Mesodermal cell (in vitro differentiated cells): ENCODE measurements at regions not wholly inside any gene's neighbourhood (a gene's known extent, or its start where the extent isn't known, plus 50 kb on each side); places are given as distances from the start of the nearest gene placed in this dataset.

Source experiments
- H3K27ac ChIP-seq: 2 replicates; pipeline ENCODE4 v1.7.0; 2013; ENCODE audit warnings: mild to moderate bottlenecking, low read depth, low read length, moderate library complexity; ENCODE audit not compliant: severe bottlenecking
- H3K36me3 ChIP-seq: 2 replicates; pipeline ENCODE4 v1.7.1; 2013; ENCODE audit warnings: mild to moderate bottlenecking, low read length, moderate library complexity; ENCODE audit not compliant: control insufficient read depth, insufficient read depth
- H3K4me1 ChIP-seq: one replicate; pipeline ENCODE4 v1.7.1; 2013; ENCODE audit warnings: mild to moderate bottlenecking, low read length; ENCODE audit not compliant: insufficient read depth, control insufficient read depth, poor library complexity, severe bottlenecking
- H3K4me3 ChIP-seq: 2 replicates; pipeline ENCODE4 v1.7.0; 2013; ENCODE audit warnings: low read length, control low read depth, mild to moderate bottlenecking; ENCODE audit not compliant: insufficient read depth, poor library complexity, severe bottlenecking; ENCODE audit errors: extremely low read depth
- H3K9me3 ChIP-seq: 2 replicates; pipeline ENCODE4 v1.7.1; 2013; ENCODE audit warnings: mild to moderate bottlenecking, low read length, moderate library complexity; ENCODE audit not compliant: control insufficient read depth
- WGBS, 2 experiments: methylation state at CpG; one replicate each; pipeline ENCODE4 v1.1.5; 2013; ENCODE audit warnings: missing lambda C conversion rate in 2 of 2; ENCODE audit not compliant: insufficient coverage in 2 of 2; 5-methylcytosine and 5-hydroxymethylcytosine counted together

DNA sequence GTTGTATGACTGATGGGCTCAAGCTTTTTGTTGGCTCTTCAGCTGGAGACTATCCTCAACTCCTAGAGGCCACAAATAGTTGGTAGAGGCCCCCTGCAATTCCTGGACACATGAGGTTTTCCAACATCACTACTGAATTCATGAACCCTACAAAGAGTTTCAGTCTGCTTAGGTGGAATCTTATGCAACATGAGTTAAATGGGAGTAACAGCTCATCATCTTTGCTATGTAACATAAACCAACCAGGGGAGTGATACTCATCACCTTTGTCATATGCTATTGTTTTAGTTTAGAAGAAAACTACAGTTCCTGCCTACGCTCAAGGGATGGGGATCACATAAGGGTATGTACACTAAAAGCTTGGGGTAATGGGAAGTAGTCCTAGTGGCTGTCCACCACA lies 729.4 kb downstream of the SORCS1 start:
- no peaks in the 10 kb centered on the region for H3K4me1 ChIP-seq
- H3K4me3 ChIP-seq = no peak overlapping the region
- no CpG with 5 or more reads among the region's 1 CpG for WGBS, 2 experiments
- no peak overlapping the region for H3K27ac ChIP-seq
- H3K36me3 ChIP-seq = no peaks in the 10 kb centered on the region
- no peaks in the 10 kb centered on the region for H3K9me3 ChIP-seq

DNA sequence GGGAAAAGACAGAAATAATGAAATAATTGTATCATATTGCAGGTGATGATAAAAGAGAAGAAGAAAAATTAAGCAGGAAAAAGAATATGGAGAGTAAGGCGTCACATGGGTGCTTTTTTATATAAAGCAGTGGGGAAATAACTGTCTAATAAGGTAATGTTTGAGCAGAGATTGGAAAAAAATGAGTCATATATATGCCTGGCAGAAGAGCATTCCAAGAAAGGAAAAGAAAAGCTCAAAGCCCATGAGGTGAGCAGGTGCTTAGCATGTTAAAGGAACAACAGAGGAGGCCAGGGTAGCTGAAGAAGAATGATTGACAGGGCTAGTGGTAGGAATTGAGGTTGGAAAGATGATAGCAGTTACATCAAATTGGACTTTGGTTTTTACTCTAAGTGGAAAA lies 739.5 kb downstream of the SORCS1 start:
- no peak overlapping the region for H3K4me3 ChIP-seq
- H3K27ac ChIP-seq = no peak overlapping the region
- no peaks in the 10 kb centered on the region for H3K9me3 ChIP-seq
- WGBS, 2 experiments = 71 to 91% methylated on average over 1 of the region's 1 CpG
- no peaks in the 10 kb centered on the region for H3K36me3 ChIP-seq
- H3K4me1 ChIP-seq = no peaks in the 10 kb centered on the region

DNA sequence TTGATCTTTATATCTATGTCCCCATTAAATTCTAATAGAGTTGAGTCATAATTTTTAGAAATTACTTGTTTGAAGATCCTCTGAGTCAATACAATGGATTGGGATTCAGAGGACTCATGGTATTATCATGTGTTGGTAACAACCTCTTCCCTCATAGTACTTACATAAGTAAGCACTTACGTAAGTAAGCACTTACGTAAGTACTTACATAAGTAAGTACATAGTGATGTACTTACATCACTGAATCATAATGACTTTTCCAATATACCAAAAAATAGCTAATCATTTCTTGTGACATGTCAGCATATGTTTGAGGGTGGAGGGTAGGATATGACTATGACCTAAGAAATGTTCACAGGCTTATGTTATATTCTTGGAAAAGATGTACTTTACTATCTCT lies 740.5 kb downstream of the SORCS1 start:
- Histone ChIP-seq H3K36me3 (no peaks in the 10 kb centered on the region), H3K4me1 (no peaks in the 10 kb centered on the region), H3K27ac (no peak overlapping the region), H3K4me3 (no peak overlapping the region), H3K9me3 (no peaks in the 10 kb centered on the region)
- no CpG with 5 or more reads among the region's 2 CpGs for WGBS, 2 experiments

DNA sequence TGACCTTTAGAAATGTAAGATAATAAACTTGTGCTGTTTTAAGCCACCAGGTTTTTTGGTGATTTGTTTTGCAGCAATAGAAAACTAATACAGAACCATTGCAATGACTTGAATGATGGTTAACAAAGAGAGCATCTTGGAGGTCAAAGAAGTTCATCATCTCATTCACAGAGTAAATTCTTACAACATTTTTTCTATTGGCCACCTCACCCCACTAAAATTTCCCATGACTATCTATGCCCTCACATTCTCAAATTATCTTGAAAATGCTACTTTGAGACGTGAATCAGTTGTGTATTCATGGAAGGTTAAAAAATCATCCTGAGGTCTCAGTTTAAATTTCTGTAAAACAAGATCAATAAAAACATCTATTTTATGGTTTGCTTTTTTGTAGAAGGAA lies 754.2 kb downstream of the SORCS1 start:
- Histone ChIP-seq H3K4me3 (no peak overlapping the region), H3K36me3 (no peaks in the 10 kb centered on the region), H3K9me3 (no peaks in the 10 kb centered on the region), H3K4me1 (no peaks in the 10 kb centered on the region), H3K27ac (no peak overlapping the region)
- no CpG with 5 or more reads among the region's 1 CpG for WGBS, 2 experiments

DNA sequence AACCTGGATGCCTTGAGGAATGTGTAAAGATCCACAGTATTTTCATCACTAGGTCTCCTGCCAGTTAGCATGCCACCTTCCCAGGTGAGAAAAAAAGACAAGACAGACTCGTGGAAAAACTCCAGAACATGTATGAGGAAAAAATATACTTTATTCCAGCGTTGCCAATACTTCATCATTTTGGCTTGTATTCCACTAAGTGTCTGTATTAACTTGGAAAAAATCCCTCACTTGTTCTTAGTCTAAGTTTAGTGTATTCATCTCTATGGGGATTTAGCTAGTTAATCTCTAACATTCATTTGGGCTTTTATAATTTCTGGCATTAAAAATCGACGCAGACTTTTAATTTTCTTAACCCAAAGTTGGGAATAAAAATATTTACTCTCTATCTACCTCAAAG lies 759.4 kb downstream of the SORCS1 start:
- no CpG with 5 or more reads among the region's 4 CpGs for WGBS, 2 experiments
- H3K27ac ChIP-seq = no peak overlapping the region
- H3K4me3 ChIP-seq = no peak overlapping the region
- no peaks in the 10 kb centered on the region for H3K9me3 ChIP-seq
- H3K4me1 ChIP-seq = no peaks in the 10 kb centered on the region
- H3K36me3 ChIP-seq = no peaks in the 10 kb centered on the region

DNA sequence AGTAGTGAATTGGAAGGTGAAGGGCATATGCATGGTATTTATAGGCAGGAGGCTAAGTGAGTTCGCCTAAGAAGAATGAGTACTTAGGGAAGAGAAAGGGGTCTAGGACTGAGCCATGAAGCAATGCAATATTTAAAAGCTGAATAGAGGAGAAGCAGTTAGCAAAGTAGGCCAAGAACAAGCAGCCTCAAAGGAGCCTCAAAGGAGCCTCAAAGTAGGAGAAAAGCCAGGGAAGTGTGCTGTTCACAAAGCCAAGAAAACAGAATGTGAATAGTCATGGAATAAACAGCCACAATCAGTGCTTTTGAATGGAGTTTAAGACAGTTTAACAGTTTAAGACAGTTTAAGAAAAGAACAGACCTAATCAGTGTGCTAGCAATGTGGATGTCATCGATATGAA lies 762.0 kb downstream of the SORCS1 start:
- Histone ChIP-seq H3K36me3 (no peaks in the 10 kb centered on the region), H3K4me1 (no peaks in the 10 kb centered on the region), H3K9me3 (no peaks in the 10 kb centered on the region), H3K27ac (no peak overlapping the region), H3K4me3 (no peak overlapping the region)
- 85 to 90% methylated on average over 2 of the region's 2 CpGs for WGBS, 2 experiments

DNA sequence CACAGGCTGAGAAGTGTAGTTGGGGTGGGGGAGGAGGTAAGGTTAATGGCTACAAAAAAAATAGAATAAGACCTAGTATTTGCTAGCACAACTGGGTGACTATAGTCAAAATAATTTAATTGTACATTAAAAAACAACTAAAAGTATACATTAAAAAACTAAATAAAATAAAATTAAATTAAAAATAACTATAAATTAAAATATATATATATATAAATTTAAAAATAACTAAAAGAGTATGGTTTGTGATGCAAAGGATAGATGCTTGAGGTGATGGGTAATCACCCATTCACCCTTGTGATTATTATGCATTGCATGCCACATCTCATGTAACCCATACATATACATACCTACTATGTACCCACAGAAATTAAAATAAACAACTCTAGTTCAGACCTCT lies 762.5 kb downstream of the SORCS1 start:
- no peaks in the 10 kb centered on the region for H3K36me3 ChIP-seq
- H3K9me3 ChIP-seq = no peaks in the 10 kb centered on the region
- H3K4me1 ChIP-seq = no peaks in the 10 kb centered on the region
- H3K27ac ChIP-seq = no peak overlapping the region
- no peak overlapping the region for H3K4me3 ChIP-seq

DNA sequence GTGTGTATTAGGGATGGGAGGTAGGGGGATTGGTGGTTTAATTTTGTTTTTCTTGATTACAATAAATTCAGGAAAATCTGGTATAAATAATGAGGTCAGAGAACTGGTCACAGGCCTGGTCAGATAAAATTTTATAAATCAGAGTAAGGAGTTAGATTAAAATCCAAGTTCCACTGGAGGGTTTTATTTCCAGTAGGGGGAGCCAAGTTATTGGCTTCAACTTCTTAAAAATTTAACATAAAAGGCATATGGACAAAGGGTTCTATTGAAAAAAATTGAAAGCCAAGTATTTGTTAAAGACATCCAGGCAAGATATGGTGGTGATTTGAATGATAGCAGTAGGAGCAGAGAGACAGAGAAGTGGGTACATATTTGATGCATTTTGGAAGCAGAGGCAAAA lies 763.3 kb downstream of the SORCS1 start:
- Histone ChIP-seq H3K36me3 (no peaks in the 10 kb centered on the region), H3K4me3 (no peak overlapping the region), H3K27ac (no peak overlapping the region), H3K9me3 (no peaks in the 10 kb centered on the region), H3K4me1 (no peaks in the 10 kb centered on the region)

DNA sequence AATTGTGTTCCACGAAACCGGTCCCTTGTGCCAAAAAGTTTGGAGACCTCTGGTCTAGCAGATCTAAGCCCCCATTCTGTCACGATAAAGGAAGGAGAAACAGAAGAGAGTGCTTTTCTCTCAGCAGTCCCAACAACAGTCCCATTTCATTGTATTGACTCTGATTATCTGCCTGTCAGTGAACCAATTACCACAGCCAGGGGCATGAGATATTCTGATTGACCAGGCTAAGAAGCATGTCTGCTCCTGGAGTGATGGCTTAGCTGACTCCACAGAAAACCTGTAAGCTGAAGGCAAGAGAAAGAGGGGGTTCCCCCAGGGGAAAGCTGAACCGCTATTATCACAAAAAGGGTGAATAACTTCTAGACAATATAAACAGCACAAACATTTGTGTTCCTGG lies 765.4 kb downstream of the SORCS1 start:
- H3K4me3 ChIP-seq = no peak overlapping the region
- H3K36me3 ChIP-seq = no peaks in the 10 kb centered on the region
- 90 to 91% methylated on average over 2 to 3 of the region's 4 CpGs for WGBS, 2 experiments
- no peak overlapping the region for H3K27ac ChIP-seq
- H3K9me3 ChIP-seq = no peaks in the 10 kb centered on the region
- no peaks in the 10 kb centered on the region for H3K4me1 ChIP-seq

DNA sequence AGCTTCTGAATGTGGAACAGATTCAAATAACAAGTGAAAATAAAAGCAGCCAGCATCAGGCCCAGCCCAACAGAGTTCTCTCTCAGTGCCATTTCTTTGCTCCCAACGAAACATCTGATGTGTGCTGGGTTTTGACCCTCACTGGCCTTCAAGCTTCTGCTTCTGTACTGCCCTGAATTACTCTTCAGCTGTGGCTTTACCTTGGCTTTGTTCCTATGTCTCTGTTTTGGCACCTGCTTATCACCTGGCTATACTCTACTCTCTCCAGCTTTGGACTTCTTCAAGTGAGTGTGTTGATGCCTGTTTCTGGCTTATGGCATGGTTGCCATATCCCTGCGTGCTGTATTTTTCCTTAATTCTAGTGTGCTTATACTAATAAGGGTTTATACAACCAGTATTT lies 768.3 kb downstream of the SORCS1 start:
- H3K9me3 ChIP-seq = no peaks in the 10 kb centered on the region
- WGBS, 2 experiments = 73 to 83% methylated on average over 1 of the region's 2 CpGs
- H3K4me1 ChIP-seq = no peaks in the 10 kb centered on the region
- no peaks in the 10 kb centered on the region for H3K36me3 ChIP-seq
- H3K4me3 ChIP-seq = no peak overlapping the region
- H3K27ac ChIP-seq = no peak overlapping the region

DNA sequence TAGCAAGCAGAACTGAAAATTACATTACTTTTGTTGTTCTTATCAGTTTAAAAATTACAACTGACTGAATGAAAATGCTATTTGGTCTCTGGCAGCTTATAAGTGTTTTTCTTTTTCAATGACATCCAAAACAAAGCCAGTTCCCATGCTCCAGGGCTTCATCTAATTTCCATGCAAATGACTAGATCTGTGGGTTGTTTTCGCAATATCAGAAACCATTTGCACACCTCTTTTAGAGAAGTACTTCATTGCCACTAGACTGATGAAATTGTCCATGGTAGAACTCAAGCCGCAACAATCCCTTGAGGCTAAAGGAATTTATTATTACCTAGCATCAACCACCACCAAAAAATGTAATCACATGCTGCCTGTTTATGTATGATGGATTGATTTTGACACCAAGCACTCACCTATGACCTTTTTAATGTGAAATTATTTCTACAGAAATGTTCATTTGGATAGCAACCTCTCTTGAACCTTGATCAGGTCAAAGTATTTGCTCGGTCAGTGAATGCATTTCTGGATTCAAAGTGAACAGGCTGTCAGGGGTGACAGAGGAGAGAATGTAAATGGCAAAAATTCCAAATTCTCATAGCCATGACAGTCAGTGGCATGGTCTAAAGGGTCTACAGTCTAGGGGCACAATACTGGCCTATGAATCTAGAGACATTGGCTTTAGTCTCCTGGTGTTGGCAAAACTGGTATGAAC lies 769.3 kb downstream of the SORCS1 start:
- Histone ChIP-seq H3K4me1 (no peaks in the 10 kb centered on the region), H3K4me3 (no peak overlapping the region), H3K9me3 (no peaks in the 10 kb centered on the region), H3K27ac (no peak overlapping the region), H3K36me3 (no peaks in the 10 kb centered on the region)
- 50% methylated on average over 1 of the region's 3 CpGs; no CpG with 5 or more reads in 1 of the 2 experiments for WGBS, 2 experiments
